ENCODE measurements at regions not wholly inside any gene's neighbourhood (a gene's known extent, or its start where the extent isn't known, plus 50 kb on each side); places are given as distances from the start of the nearest gene placed in this dataset.

DNA sequence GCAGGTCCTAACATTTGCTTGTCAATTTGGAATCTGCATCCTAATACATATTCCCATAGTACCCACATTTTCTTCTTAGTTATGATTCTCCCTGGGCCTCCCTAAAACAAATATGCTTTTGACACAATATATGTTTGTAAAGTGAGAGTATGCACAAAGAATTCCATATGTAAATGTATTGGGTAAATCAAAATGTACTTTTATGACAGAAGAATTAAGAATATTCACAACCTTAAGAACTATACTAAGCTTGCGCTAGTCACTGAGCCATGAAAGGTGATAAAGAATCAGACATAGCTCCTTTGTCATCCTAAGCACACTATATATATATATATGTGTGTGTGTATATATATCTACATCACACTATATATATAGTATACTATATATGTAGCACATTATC lies 438.5 kb downstream of the ACTL7B start:
- H3K36me3 ChIP-seq (ENCODE audit: control insufficient read depth, insufficient read depth, low read length): no peaks in the 10 kb centered on the region
- no peaks in the 10 kb centered on the region for H3K4me1 Mint-ChIP-seq (ENCODE audit: low read depth, unreplicated experiment)
- POLR2A ChIA-PET: no interaction called here

DNA sequence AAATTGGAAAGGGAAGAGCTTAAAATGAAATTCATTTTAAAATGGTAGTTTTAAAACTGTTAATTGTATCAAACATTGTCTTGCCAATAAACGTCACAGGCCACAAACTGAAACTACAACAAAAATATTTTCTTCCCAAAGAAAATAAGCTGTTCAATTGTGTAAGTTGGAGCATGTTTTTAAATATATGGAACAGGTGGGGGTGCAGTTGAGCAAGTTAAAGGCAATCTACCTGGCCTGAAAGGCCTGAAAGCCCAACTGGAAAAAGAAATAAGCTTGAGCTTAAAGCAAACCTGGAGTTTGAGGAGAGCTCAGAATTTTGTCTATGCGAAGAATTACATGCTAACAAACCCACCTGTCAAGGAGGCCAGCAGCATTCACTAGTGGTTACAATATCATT lies 439.5 kb downstream of the ACTL7B start:
- Mint-ChIP-seq H3K4me1 (ENCODE audit: low read depth, unreplicated experiment) (no peaks in the 10 kb centered on the region), H3K9me3 (ENCODE audit: unreplicated experiment) (peaks cover 10% of the 10 kb centered on the region), H3K36me3 (ENCODE audit: insufficient read depth, unreplicated experiment) (no peaks in the 10 kb centered on the region), H3K27ac (ENCODE audit: unreplicated experiment) (no peak overlapping the region), H3K4me3 (ENCODE audit: unreplicated experiment) (no peak overlapping the region), H3K27me3 (ENCODE audit: insufficient read depth, unreplicated experiment) (no peaks in the 10 kb centered on the region)
- BruUV-seq (replicated peaks): no TSS peak
- intact Hi-C loops (cut with micrococcal nuclease; ENCODE audit: unreplicated experiment): loop anchor here (1.0 to 10.0 kb wide), 2 partner anchors 149 to 932 kb away; partner anchors contain the start of gene KLF4
- TF ChIP-seq, protein P1, sequence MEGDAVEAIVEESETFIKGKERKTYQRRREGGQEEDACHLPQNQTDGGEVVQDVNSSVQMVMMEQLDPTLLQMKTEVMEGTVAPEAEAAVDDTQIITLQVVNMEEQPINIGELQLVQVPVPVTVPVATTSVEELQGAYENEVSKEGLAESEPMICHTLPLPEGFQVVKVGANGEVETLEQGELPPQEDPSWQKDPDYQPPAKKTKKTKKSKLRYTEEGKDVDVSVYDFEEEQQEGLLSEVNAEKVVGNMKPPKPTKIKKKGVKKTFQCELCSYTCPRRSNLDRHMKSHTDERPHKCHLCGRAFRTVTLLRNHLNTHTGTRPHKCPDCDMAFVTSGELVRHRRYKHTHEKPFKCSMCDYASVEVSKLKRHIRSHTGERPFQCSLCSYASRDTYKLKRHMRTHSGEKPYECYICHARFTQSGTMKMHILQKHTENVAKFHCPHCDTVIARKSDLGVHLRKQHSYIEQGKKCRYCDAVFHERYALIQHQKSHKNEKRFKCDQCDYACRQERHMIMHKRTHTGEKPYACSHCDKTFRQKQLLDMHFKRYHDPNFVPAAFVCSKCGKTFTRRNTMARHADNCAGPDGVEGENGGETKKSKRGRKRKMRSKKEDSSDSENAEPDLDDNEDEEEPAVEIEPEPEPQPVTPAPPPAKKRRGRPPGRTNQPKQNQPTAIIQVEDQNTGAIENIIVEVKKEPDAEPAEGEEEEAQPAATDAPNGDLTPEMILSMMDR (IDR thresholded peaks at IDR 0.05; ENCODE audit: insufficient read depth in 1 of 2, low read depth in 1 of 2, low read length in 1 of 2, severe bottlenecking in 1 of 2, unreplicated experiment in 1 of 2): no peak
- Histone ChIP-seq H3K27me3 (replicated peaks; ENCODE audit: control insufficient read depth, insufficient read depth, low read length) (no peaks in the 10 kb centered on the region), H3K9me3 (no peaks in the 10 kb centered on the region), H3K36me3 (ENCODE audit: control insufficient read depth, insufficient read depth, low read length) (no peaks in the 10 kb centered on the region), H3K4me3 (ENCODE audit: low read depth, low read length) (no peak overlapping the region), H3K4me1 (no peaks in the 10 kb centered on the region)
- POLR2A ChIA-PET: no interaction called here
- CTCF ChIA-PET: interaction anchor here (0.6 to 1.1 kb wide), 4 partner anchors 29 to 927 kb away, joined by 3 to 10 read pairs (median 4); partner anchors contain the start of gene KLF4
- peak in 1 of 2 experiments; percentile 11 for DNase-seq

More for the DNA sequence above, 438.5 kb downstream of the ACTL7B start:
- Histone ChIP-seq H3K9me3 (no peaks in the 10 kb centered on the region), H3K4me1 (no peaks in the 10 kb centered on the region), H3K27me3 (replicated peaks; ENCODE audit: control insufficient read depth, insufficient read depth, low read length) (no peaks in the 10 kb centered on the region), H3K4me3 (ENCODE audit: low read depth, low read length) (no peak overlapping the region)
- Mint-ChIP-seq H3K9me3 (ENCODE audit: unreplicated experiment) (peaks cover 10% of the 10 kb centered on the region), H3K27me3 (ENCODE audit: insufficient read depth, unreplicated experiment) (no peaks in the 10 kb centered on the region), H3K36me3 (ENCODE audit: insufficient read depth, unreplicated experiment) (no peaks in the 10 kb centered on the region), H3K27ac (ENCODE audit: unreplicated experiment) (no peak overlapping the region), H3K4me3 (ENCODE audit: unreplicated experiment) (no peak overlapping the region)
- CTCF ChIA-PET: no interaction called here
- intact Hi-C loops (cut with micrococcal nuclease; ENCODE audit: unreplicated experiment): loop anchor here (10.0 kb wide), 1 partner anchor 933 kb away; the partner anchor contains the start of gene KLF4
- TF ChIP-seq, protein P1 (IDR thresholded peaks at IDR 0.05; ENCODE audit: insufficient read depth in 1 of 2, low read depth in 1 of 2, low read length in 1 of 2, severe bottlenecking in 1 of 2, unreplicated experiment in 1 of 2): no peak
- no peak for DNase-seq
- BruUV-seq (replicated peaks): no TSS peak

DNA sequence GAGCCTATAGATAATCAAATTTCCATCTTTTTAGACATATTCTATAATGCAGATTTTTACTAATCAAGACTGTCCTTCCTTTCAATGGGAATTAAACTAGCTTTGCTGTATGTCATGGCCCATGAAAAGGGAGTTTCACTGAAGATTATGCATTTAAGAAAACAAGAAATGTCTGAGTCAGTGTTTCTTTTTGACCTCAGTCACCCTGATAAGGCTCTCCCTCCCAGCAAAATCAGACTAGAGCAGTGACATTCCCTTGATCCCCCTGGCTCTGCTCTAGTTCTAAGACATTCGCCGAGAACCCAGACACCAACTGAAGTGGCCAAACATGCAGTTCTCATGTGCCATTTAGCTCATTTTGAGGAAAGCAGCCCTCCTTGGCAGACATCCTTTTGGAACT lies 442.0 kb downstream of the ACTL7B start:
- H3K27me3 ChIP-seq (replicated peaks; ENCODE audit: control insufficient read depth, insufficient read depth, low read length): no peaks in the 10 kb centered on the region
- TF ChIP-seq, protein P1 (IDR thresholded peaks at IDR 0.05; ENCODE audit: insufficient read depth in 1 of 2, low read depth in 1 of 2, low read length in 1 of 2, severe bottlenecking in 1 of 2, unreplicated experiment in 1 of 2): no peak
- intact Hi-C loops (cut with micrococcal nuclease; ENCODE audit: unreplicated experiment): loop anchor here (10.0 kb wide), 1 partner anchor 929 kb away; the partner anchor contains the start of gene KLF4
- H3K4me1 Mint-ChIP-seq (ENCODE audit: low read depth, unreplicated experiment): no peaks in the 10 kb centered on the region
- H3K9me3 Mint-ChIP-seq (ENCODE audit: unreplicated experiment): no peaks in the 10 kb centered on the region
- DNase-seq: no peak
- no peaks in the 10 kb centered on the region for H3K9me3 ChIP-seq
- H3K27ac Mint-ChIP-seq (ENCODE audit: unreplicated experiment): no peak overlapping the region
- no peaks in the 10 kb centered on the region for H3K4me1 ChIP-seq
- H3K4me3 Mint-ChIP-seq (ENCODE audit: unreplicated experiment): no peak overlapping the region
- H3K36me3 ChIP-seq (ENCODE audit: control insufficient read depth, insufficient read depth, low read length): no peaks in the 10 kb centered on the region
- no TSS peak for BruUV-seq (replicated peaks)
- ChIA-PET CTCF (no interaction called here), POLR2A (no interaction called here)
- H3K27me3 Mint-ChIP-seq (ENCODE audit: insufficient read depth, unreplicated experiment): no peaks in the 10 kb centered on the region
- H3K36me3 Mint-ChIP-seq (ENCODE audit: insufficient read depth, unreplicated experiment): no peaks in the 10 kb centered on the region
- H3K4me3 ChIP-seq (ENCODE audit: low read depth, low read length): no peak overlapping the region

Measured in Caco-2 (cell line).